BLaER1 (cell line): ENCODE measurements at regions not wholly inside any gene's neighbourhood (a gene's known extent, or its start where the extent isn't known, plus 50 kb on each side); places are given as distances from the start of the nearest gene placed in this dataset.

Source experiments
- H3K27ac ChIP-seq: shearing (Covaris generic); formaldehyde crosslinking; 2 replicates; pipeline ENCODE4 v1.8.1; 2022
- H3K27me3 ChIP-seq: shearing (Covaris generic); formaldehyde crosslinking; 2 replicates; pipeline ENCODE4 v1.8.1; 2022
- H3K36me3 ChIP-seq: shearing (Covaris generic); formaldehyde crosslinking; 2 replicates; pipeline ENCODE4 v1.8.1; 2022
- H3K4me1 ChIP-seq: shearing (Covaris generic); formaldehyde crosslinking; 2 replicates; pipeline ENCODE4 v1.8.1; 2022
- H3K4me2 ChIP-seq: shearing (Covaris generic); formaldehyde crosslinking; 2 replicates; pipeline ENCODE4 v1.8.1; 2022
- H3K4me3 ChIP-seq: shearing (Covaris generic); formaldehyde crosslinking; 2 replicates; pipeline ENCODE4 v1.8.1; 2022
- H3K9ac ChIP-seq: shearing (Covaris generic); formaldehyde crosslinking; 2 replicates; pipeline ENCODE4 v1.8.1; 2022
- H3K9me3 ChIP-seq: shearing (Covaris generic); formaldehyde crosslinking; 2 replicates; pipeline ENCODE4 v1.8.1; 2022
- H4K20me1 ChIP-seq: shearing (Covaris generic); formaldehyde crosslinking; 2 replicates; pipeline ENCODE4 v1.8.1; 2022
- Cebpa-rat ChIP-seq: shearing (Covaris generic); IDR thresholded peaks from 2 replicates; pipeline ENCODE4 v1.8.1; 2022

DNA sequence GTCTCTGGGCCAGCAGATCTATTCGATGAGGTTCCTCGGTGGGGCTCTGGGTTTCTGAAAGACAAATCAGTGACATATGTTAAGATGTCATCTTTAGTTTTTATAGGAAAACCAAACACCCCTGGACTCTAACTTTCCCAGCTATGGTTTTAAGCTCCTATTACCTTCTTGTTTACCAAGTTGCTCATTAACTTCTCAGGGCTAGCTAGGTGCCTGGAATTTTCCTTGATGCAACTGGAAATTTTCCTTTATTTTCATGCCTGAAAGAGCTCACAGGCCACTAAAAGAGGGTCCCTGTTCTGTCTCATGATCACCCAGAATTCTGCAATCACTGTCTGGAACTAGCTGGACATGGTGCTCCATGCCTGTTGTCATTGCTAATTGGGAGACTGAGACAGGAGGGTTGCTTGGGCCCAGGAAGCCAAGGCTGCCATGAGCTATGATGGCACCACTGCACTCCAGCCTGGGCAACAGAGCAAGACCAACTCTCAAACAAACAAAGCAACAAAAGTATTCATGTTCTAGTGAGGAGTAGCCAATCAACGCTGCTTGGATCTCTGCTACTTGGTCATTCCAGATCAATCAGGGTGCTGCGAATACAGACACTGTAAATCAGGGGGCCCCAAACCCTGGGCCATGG, 1173.5 kb upstream of the AUTS2 start:
- no peak for TF ChIP-seq Cebpa-rat
- H4K20me1 ChIP-seq = no peaks in the 10 kb centered on the region
- peaks cover 5% of the 10 kb centered on the region; the same call in 1 of the 2 replicates for H3K4me1 ChIP-seq
- H3K9me3 ChIP-seq = no peaks in the 10 kb centered on the region
- no peak overlapping the region for H3K9ac ChIP-seq
- no peaks in the 10 kb centered on the region for H3K36me3 ChIP-seq
- H3K4me3 ChIP-seq = no peak overlapping the region
- no peak overlapping the region for H3K4me2 ChIP-seq
- no peak overlapping the region for H3K27ac ChIP-seq
- no peaks in the 10 kb centered on the region for H3K27me3 ChIP-seq

GRCh38 chr7:68425377-68425776, 1172.9 kb upstream of the AUTS2 start:
- Histone ChIP-seq H3K9me3 (no peaks in the 10 kb centered on the region), H3K4me1 (peaks cover 5% of the 10 kb centered on the region; the same call in 1 of the 2 replicates), H3K27ac (no peak overlapping the region)

DNA sequence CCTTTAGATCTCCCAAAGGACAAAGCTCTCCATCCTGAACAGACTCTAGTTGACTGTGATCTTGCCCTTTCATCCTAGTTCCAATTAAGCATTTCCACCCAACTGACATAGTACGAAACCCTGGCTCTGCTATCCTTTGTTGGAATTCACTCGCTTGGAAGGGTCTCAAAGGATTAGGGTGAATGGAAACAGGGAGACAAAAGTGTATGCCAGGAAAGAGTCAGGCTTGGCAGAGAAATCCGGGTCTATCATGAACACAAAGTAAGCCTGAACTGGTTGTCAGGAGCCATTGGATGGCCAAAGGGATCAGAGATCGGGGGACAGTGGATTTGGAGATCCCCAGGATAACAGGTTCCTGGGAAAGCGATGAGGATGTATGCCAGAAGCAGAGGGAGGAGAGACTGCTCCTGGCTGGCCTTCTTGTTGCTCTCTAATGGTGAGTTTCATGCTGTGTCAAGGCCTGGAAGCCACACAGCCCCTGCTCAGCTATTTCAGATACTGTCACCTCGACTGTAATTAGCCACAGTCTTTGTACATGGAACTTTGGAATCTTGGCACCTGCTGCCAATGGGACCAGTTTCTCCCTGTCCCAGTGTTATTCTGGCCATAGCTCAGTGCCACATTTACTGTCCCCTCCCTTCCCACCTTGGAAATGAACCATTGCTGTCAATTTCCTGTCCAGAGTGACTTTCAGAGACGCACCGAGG, 1168.7 kb upstream of the AUTS2 start:
- Histone ChIP-seq H3K27ac (no peak overlapping the region), H4K20me1 (no peaks in the 10 kb centered on the region), H3K9me3 (no peaks in the 10 kb centered on the region), H3K4me3 (no peak overlapping the region), H3K27me3 (no peaks in the 10 kb centered on the region), H3K4me1 (no peaks in the 10 kb centered on the region), H3K9ac (no peak overlapping the region), H3K36me3 (no peaks in the 10 kb centered on the region), H3K4me2 (no peak overlapping the region)
- TF ChIP-seq Cebpa-rat = no peak

More at GRCh38 chr7:68425377-68425776, 1172.9 kb upstream of the AUTS2 start:
- Histone ChIP-seq H3K36me3 (no peaks in the 10 kb centered on the region), H3K9ac (no peak overlapping the region), H3K27me3 (no peaks in the 10 kb centered on the region), H4K20me1 (no peaks in the 10 kb centered on the region), H3K4me2 (no peak overlapping the region), H3K4me3 (no peak overlapping the region)
- no peak for TF ChIP-seq Cebpa-rat

GRCh38 chr7:68432585-68432984, 1165.7 kb upstream of the AUTS2 start:
- H3K4me1 ChIP-seq = no peaks in the 10 kb centered on the region
- no peak overlapping the region for H3K4me3 ChIP-seq
- H3K36me3 ChIP-seq = no peaks in the 10 kb centered on the region
- H3K27ac ChIP-seq = no peak overlapping the region
- H3K9me3 ChIP-seq = peaks cover 8% of the 10 kb centered on the region
- no peaks in the 10 kb centered on the region for H3K27me3 ChIP-seq
- no peak overlapping the region for H3K4me2 ChIP-seq
- H3K9ac ChIP-seq = no peak overlapping the region
- no peak for TF ChIP-seq Cebpa-rat
- no peaks in the 10 kb centered on the region for H4K20me1 ChIP-seq

DNA sequence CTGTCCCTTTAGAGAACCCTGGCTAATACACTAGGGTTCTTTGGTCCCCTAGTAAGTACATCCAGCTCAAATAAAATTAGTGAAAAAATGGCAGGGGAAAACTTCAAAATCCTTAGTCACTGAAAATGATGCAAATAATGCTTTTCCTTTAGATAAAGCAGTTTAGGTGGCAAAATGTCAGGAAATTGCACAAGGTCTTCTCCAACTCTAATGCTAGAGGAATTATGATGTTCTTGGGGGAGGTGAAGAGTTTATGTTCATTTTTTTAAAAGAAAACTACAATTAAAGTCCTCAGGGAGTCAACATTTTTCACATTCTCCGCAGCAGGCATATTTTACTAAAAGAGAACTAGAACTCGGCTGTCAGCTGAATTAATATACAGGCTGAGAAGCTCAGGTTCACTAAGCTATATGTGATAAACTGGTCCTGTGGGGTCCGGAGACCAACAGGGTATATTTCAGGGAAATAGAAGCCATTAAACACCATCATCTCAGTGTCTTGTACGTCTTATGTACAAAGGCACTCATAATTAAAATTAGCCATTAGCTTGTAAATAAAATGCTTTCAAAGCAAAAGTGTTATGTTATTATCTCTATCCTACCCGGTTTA, 1164.7 kb upstream of the AUTS2 start:
- H3K4me2 ChIP-seq = no peak overlapping the region

DNA sequence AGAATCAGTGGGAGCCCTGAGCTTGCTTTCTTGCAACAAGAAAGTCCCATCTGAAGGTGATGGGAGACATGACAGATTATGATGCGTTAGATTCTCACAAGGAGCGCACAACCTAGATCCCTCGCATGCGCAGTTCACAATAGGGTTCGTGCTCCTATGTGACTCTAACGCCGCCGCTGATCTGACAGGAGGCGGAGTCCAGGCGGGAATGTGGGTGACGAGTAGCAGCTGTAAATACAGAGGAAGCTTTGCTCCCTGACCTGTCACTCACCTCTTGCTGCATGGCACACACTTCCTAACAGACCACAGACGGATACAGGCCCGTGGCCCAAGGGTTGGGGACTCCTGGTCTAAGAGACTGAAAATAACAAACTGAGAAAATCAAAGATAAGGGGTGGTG, 1163.4 kb upstream of the AUTS2 start:
- H3K9me3 ChIP-seq = peaks cover 19% of the 10 kb centered on the region
- H3K4me3 ChIP-seq = no peak overlapping the region
- H3K27ac ChIP-seq = no peak overlapping the region
- H4K20me1 ChIP-seq = no peaks in the 10 kb centered on the region
- no peaks in the 10 kb centered on the region for H3K4me1 ChIP-seq
- H3K27me3 ChIP-seq = no peaks in the 10 kb centered on the region
- no peaks in the 10 kb centered on the region for H3K36me3 ChIP-seq
- TF ChIP-seq Cebpa-rat = no peak
- no peak overlapping the region for H3K4me2 ChIP-seq
- H3K9ac ChIP-seq = no peak overlapping the region

More for the DNA sequence above, 1164.7 kb upstream of the AUTS2 start:
- Histone ChIP-seq H3K36me3 (no peaks in the 10 kb centered on the region), H4K20me1 (no peaks in the 10 kb centered on the region), H3K4me1 (no peaks in the 10 kb centered on the region), H3K4me3 (no peak overlapping the region), H3K9ac (no peak overlapping the region), H3K27me3 (no peaks in the 10 kb centered on the region), H3K9me3 (peaks cover 15% of the 10 kb centered on the region), H3K27ac (no peak overlapping the region)
- no peak for TF ChIP-seq Cebpa-rat

GRCh38 chr7:68438016-68438415, 1160.3 kb upstream of the AUTS2 start:
- Histone ChIP-seq H3K36me3 (no peaks in the 10 kb centered on the region), H4K20me1 (no peaks in the 10 kb centered on the region), H3K4me1 (no peaks in the 10 kb centered on the region), H3K27ac (no peak overlapping the region), H3K9ac (no peak overlapping the region), H3K27me3 (no peaks in the 10 kb centered on the region), H3K9me3 (peaks cover 19% of the 10 kb centered on the region), H3K4me3 (no peak overlapping the region), H3K4me2 (no peak overlapping the region)
- TF ChIP-seq Cebpa-rat = no peak

DNA sequence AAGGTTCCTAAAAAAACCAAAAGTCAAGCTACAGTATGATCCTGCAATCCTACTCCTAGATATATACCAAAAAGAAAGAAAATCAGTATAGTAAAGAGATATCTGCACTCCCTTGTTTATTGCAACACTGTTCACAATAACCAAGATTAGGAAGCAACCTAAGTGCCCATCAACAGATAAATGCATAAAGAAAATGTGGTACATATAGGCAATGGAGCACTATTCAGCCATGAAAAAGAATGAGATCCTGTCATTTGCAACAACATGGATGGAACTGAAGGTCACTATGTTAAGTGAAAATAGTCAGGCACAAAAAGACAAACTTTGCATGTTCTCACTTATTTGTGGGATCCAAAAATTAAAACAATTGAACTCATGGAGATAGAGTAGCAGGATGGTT, 1159.5 kb upstream of the AUTS2 start:
- H3K9me3 ChIP-seq = peaks cover 19% of the 10 kb centered on the region
- no peaks in the 10 kb centered on the region for H4K20me1 ChIP-seq
- no peaks in the 10 kb centered on the region for H3K36me3 ChIP-seq
- H3K27ac ChIP-seq = no peak overlapping the region
- no peaks in the 10 kb centered on the region for H3K27me3 ChIP-seq
- H3K4me3 ChIP-seq = no peak overlapping the region
- H3K9ac ChIP-seq = no peak overlapping the region
- no peaks in the 10 kb centered on the region for H3K4me1 ChIP-seq
- H3K4me2 ChIP-seq = no peak overlapping the region
- TF ChIP-seq Cebpa-rat = no peak

DNA sequence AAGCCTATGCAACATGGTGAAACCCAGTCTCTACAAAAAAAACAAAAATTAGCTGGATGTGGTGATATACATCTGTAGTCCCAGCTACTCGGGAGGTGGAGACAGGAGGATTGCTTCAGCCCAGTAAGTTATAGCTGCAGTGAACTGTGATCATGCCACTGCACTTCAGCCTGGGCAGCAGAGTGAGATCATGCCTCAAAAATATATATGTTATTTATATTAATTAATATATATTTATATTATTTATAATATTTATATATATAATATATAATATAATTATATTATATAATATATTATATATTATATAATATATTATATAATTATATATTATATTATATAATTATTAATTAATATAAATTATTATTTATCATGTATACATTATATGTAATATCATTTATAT, 1158.4 kb upstream of the AUTS2 start:
- H3K36me3 ChIP-seq = no peaks in the 10 kb centered on the region
- no peaks in the 10 kb centered on the region for H3K27me3 ChIP-seq
- H3K4me2 ChIP-seq = no peak overlapping the region
- H4K20me1 ChIP-seq = no peaks in the 10 kb centered on the region
- peaks cover 19% of the 10 kb centered on the region for H3K9me3 ChIP-seq
- no peaks in the 10 kb centered on the region for H3K4me1 ChIP-seq
- no peak overlapping the region for H3K9ac ChIP-seq
- no peak overlapping the region for H3K4me3 ChIP-seq
- no peak overlapping the region for H3K27ac ChIP-seq
- TF ChIP-seq Cebpa-rat = no peak

DNA sequence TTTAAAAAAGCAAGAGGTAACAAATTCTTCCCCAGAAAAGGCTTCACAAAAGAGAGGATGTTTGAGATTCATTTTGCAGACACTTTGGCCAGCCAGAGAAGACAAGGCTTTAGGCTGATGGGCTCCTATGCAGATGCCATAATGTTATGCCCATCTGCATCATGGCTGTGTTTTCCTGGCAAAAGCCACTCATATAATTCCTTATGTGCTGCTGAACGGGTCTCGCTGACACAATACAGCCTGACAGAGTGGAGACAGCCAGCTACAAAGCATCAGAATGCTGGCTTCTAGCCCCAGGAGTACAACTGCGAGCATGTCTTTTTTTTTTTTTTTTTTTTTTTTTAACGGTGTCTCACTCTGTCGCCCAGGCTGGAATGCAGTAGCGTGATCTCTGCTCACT, 1157.4 kb upstream of the AUTS2 start:
- Histone ChIP-seq H3K27ac (no peak overlapping the region), H4K20me1 (no peaks in the 10 kb centered on the region), H3K27me3 (no peaks in the 10 kb centered on the region), H3K9me3 (peaks cover 19% of the 10 kb centered on the region), H3K9ac (no peak overlapping the region), H3K4me3 (no peak overlapping the region), H3K4me1 (no peaks in the 10 kb centered on the region), H3K4me2 (no peak overlapping the region), H3K36me3 (no peaks in the 10 kb centered on the region)
- TF ChIP-seq Cebpa-rat = no peak
